ENCODE measurements at regions not wholly inside any gene's neighbourhood (a gene's known extent, or its start where the extent isn't known, plus 50 kb on each side); places are given as distances from the start of the nearest gene placed in this dataset.

DNA sequence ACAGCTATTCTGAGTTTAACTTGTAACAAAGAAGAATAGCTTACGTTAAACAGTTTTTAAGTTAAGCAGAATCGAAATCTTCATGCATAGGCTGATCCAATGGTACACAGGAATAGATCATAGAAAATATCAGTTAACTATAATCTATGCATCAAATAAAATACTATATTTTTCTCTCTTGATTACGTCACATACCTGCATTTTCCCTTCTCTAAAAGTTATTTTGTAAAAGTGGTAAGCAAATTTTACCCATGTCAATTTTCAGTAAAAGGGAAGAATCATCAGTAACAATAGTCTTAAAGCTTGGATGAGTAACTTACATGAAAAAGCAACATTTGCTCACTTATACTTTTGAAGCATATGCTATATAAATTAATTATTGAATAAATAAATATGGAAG, 692.4 kb downstream of the FAT4 start:
- no peak for DNase-seq (ENCODE audit: low read depth in 2 of 2)
- no peak overlapping the region for H3K9ac ChIP-seq (ENCODE audit: insufficient read depth, low read length)
- no peaks in the 10 kb centered on the region for H3K36me3 ChIP-seq (ENCODE audit: control insufficient read depth, insufficient read depth, low read length)
- H3K4me1 ChIP-seq (ENCODE audit: control insufficient read depth, extremely low read depth, insufficient read depth, low read length): no peaks in the 10 kb centered on the region
- no peaks in the 10 kb centered on the region for H3K9me3 ChIP-seq (ENCODE audit: control insufficient read depth, insufficient read depth, low read depth, low read length)
- no peak overlapping the region for H3K4me3 ChIP-seq (replicated peaks in 1 of 4; ENCODE audit: control extremely low read depth in 1 of 4, insufficient read depth in 1 of 4, low read depth in 3 of 4, low read length in 4 of 4)
- no peaks in the 10 kb centered on the region for H3K27me3 ChIP-seq (ENCODE audit: control insufficient read depth, insufficient read depth, low read length)
- H3K27ac ChIP-seq (ENCODE audit: insufficient read depth, low read length): no peak overlapping the region
- no peak overlapping the region for H3K4me2 ChIP-seq (ENCODE audit: extremely low read depth, insufficient read depth, low read length)
- H4K20me1 ChIP-seq (ENCODE audit: control insufficient read depth, extremely low read depth, insufficient read depth, low read length): no peaks in the 10 kb centered on the region
- H3K79me2 ChIP-seq (ENCODE audit: control insufficient read depth, insufficient read depth, low read length): no peaks in the 10 kb centered on the region
- H2AFZ ChIP-seq (ENCODE audit: low read length): no peak overlapping the region
- TF ChIP-seq EZH2 (IDR thresholded peaks at IDR 0.05; ENCODE audit: low read length, missing control alignments): no peak
- TF ChIP-seq, protein P1, sequence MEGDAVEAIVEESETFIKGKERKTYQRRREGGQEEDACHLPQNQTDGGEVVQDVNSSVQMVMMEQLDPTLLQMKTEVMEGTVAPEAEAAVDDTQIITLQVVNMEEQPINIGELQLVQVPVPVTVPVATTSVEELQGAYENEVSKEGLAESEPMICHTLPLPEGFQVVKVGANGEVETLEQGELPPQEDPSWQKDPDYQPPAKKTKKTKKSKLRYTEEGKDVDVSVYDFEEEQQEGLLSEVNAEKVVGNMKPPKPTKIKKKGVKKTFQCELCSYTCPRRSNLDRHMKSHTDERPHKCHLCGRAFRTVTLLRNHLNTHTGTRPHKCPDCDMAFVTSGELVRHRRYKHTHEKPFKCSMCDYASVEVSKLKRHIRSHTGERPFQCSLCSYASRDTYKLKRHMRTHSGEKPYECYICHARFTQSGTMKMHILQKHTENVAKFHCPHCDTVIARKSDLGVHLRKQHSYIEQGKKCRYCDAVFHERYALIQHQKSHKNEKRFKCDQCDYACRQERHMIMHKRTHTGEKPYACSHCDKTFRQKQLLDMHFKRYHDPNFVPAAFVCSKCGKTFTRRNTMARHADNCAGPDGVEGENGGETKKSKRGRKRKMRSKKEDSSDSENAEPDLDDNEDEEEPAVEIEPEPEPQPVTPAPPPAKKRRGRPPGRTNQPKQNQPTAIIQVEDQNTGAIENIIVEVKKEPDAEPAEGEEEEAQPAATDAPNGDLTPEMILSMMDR (conservative IDR thresholded peaks at IDR 0.05 in 1 of 2, IDR thresholded peaks at IDR 0.05 in 1 of 2; ENCODE audit: low read depth in 1 of 2, low read length in 2 of 2): no peak

DNA sequence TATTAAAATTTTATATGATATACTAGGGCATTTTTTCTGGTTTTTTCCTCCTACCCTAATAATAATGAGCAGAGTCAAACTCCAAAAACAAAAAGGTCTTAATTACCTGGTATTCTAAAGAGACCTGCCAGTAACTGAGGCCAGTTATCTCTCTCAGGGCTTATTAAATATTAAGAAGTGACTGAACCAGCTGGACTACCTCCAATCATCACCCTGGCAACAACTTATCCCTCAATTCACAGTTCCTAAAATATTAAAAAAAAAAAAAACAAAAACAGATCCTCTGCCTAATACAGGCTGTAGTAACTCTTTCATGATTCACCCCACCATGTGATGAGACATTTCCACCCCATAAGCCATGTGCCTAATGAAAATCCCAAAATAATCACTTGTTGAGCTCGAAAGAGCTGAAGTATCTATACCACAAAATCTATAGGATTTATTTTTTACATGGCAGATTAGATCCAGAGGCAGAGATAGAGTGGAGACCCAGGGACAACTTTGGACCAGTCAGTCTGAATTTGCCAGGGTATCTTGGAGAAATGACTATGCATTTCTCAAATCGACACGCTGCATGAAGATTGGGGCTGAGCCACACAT, 698.0 kb downstream of the FAT4 start:
- Histone ChIP-seq H3K9ac (ENCODE audit: insufficient read depth, low read length) (no peak overlapping the region), H3K27ac (ENCODE audit: insufficient read depth, low read length) (no peak overlapping the region), H3K4me2 (ENCODE audit: extremely low read depth, insufficient read depth, low read length) (no peak overlapping the region), H3K79me2 (ENCODE audit: control insufficient read depth, insufficient read depth, low read length) (no peaks in the 10 kb centered on the region), H4K20me1 (ENCODE audit: control insufficient read depth, extremely low read depth, insufficient read depth, low read length) (no peaks in the 10 kb centered on the region), H3K27me3 (ENCODE audit: control insufficient read depth, insufficient read depth, low read length) (no peaks in the 10 kb centered on the region), H3K4me3 (replicated peaks in 1 of 4; ENCODE audit: control extremely low read depth in 1 of 4, insufficient read depth in 1 of 4, low read depth in 3 of 4, low read length in 4 of 4) (no peak overlapping the region), H3K4me1 (ENCODE audit: control insufficient read depth, extremely low read depth, insufficient read depth, low read length) (no peaks in the 10 kb centered on the region), H2AFZ (ENCODE audit: low read length) (no peak overlapping the region), H3K36me3 (ENCODE audit: control insufficient read depth, insufficient read depth, low read length) (no peaks in the 10 kb centered on the region), H3K9me3 (ENCODE audit: control insufficient read depth, insufficient read depth, low read depth, low read length) (no peaks in the 10 kb centered on the region)
- DNase-seq (ENCODE audit: low read depth in 2 of 2): no peak
- TF ChIP-seq EZH2 (IDR thresholded peaks at IDR 0.05; ENCODE audit: low read length, missing control alignments): no peak
- TF ChIP-seq, protein P1 (conservative IDR thresholded peaks at IDR 0.05 in 1 of 2, IDR thresholded peaks at IDR 0.05 in 1 of 2; ENCODE audit: low read depth in 1 of 2, low read length in 2 of 2): no peak

DNA sequence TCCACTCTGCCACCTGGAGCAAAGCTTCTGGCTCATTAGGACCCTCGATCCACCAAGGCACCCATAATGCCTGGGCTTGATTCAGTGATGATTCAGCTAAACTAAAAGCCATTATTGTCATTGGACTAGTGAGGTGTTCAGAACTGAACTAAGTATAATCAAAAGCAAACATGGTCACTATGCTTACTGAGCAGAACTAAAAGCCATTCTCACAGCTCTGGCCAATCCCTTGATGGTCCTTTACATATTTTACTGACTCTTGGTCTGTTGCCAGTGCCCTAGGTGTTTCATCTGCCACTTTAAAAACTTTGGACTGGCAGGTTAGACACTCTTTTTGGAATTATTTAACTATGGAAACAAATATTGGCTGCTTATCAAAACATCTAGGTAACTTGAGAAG, 703.5 kb downstream of the FAT4 start:
- no peak overlapping the region for H3K9ac ChIP-seq (ENCODE audit: insufficient read depth, low read length)
- TF ChIP-seq, protein P1 (conservative IDR thresholded peaks at IDR 0.05 in 1 of 2, IDR thresholded peaks at IDR 0.05 in 1 of 2; ENCODE audit: low read depth in 1 of 2, low read length in 2 of 2): no peak
- TF ChIP-seq EZH2 (IDR thresholded peaks at IDR 0.05; ENCODE audit: low read length, missing control alignments): no peak
- no peak for DNase-seq (ENCODE audit: low read depth in 2 of 2)
- H3K4me3 ChIP-seq (replicated peaks in 1 of 4; ENCODE audit: control extremely low read depth in 1 of 4, insufficient read depth in 1 of 4, low read depth in 3 of 4, low read length in 4 of 4): no peak overlapping the region
- no peaks in the 10 kb centered on the region for H3K36me3 ChIP-seq (ENCODE audit: control insufficient read depth, insufficient read depth, low read length)
- no peaks in the 10 kb centered on the region for H3K27me3 ChIP-seq (ENCODE audit: control insufficient read depth, insufficient read depth, low read length)
- H3K4me2 ChIP-seq (ENCODE audit: extremely low read depth, insufficient read depth, low read length): no peak overlapping the region
- H3K9me3 ChIP-seq (ENCODE audit: control insufficient read depth, insufficient read depth, low read depth, low read length): no peaks in the 10 kb centered on the region
- H3K79me2 ChIP-seq (ENCODE audit: control insufficient read depth, insufficient read depth, low read length): no peaks in the 10 kb centered on the region
- no peaks in the 10 kb centered on the region for H3K4me1 ChIP-seq (ENCODE audit: control insufficient read depth, extremely low read depth, insufficient read depth, low read length)
- H3K27ac ChIP-seq (ENCODE audit: insufficient read depth, low read length): no peak overlapping the region
- no peaks in the 10 kb centered on the region for H4K20me1 ChIP-seq (ENCODE audit: control insufficient read depth, extremely low read depth, insufficient read depth, low read length)
- no peak overlapping the region for H2AFZ ChIP-seq (ENCODE audit: low read length)

Measured in fibroblast of lung (primary cell).